ENCODE measurements at regions not wholly inside any gene's neighbourhood (a gene's known extent, or its start where the extent isn't known, plus 50 kb on each side); places are given as distances from the start of the nearest gene placed in this dataset.
"Not testable (repeated sequence)": the region's sequence is repeated elsewhere in the genome, so short reads cannot be mapped to it uniquely, and the experiment has no call there.

- not testable (repeated sequence) for TF ChIP-seq CTCF, POLR2A, EP300 (IDR thresholded peaks at IDR 0.05)
Measured at GRCh38 chr2:215821298-215821697, 192.1 kb downstream of the MREG start.

Measured in ovary (tissue), 3 donors.